Activated naive CD4-positive, alpha-beta T cell treated with anti-CD3 and anti-CD28 coated beads for 36 hours (primary cell): ENCODE measurements at regions not wholly inside any gene's neighbourhood (a gene's known extent, or its start where the extent isn't known, plus 50 kb on each side); places are given as distances from the start of the nearest gene placed in this dataset.

ENCODE experiments used
- CTCF ChIA-PET: fragments of 350-600 bp; sonication (Branson Sonifier 250); formaldehyde crosslinking; loops from one replicate; lab custom pipeline; 2021; ENCODE audit warnings: antibody characterized with exemption; lab: Charles Lee
- DNase-seq: peaks from one replicate; pipeline ENCODE4 v3.0.0-alpha.2; 2020
- H3K27ac Mint-ChIP-seq: one replicate; pipeline ENCODE4 v1.8.0; 2021; ENCODE audit warnings: mild to moderate bottlenecking, mixed read lengths
- H3K27me3 Mint-ChIP-seq: one replicate; pipeline ENCODE4 v1.8.0; 2021; ENCODE audit warnings: low read depth, mixed read lengths
- H3K36me3 Mint-ChIP-seq: one replicate; pipeline ENCODE4 v1.8.0; 2021; ENCODE audit warnings: low read depth, mixed read lengths
- H3K4me1 Mint-ChIP-seq: one replicate; pipeline ENCODE4 v1.8.0; 2021; ENCODE audit warnings: low read depth, mixed read lengths
- H3K4me3 Mint-ChIP-seq: one replicate; pipeline ENCODE4 v1.8.0; 2021; ENCODE audit warnings: mild to moderate bottlenecking, moderate library complexity, mixed read lengths
- H3K9me3 Mint-ChIP-seq: one replicate; pipeline ENCODE4 v1.8.0; 2021; ENCODE audit warnings: mixed read lengths
- intact Hi-C: fragments of 100-400 bp; cut with micrococcal nuclease; formaldehyde crosslinking; loops from one replicate; pipeline ENCODE4 v1.15.1; 2023

GRCh38 chr12:125657681-125658080 is 592.4 kb downstream of the AACS start:
- no peak overlapping the region for H3K27ac Mint-ChIP-seq
- DNase-seq, result no peak
- intact Hi-C loops, result no loop called here

GRCh38 chr12:125674554-125675338 is 609.5 kb downstream of the AACS start:
- Mint-ChIP-seq H3K9me3 (no peaks in the 10 kb centered on the region), H3K27me3 (no peaks in the 10 kb centered on the region), H3K36me3 (no peaks in the 10 kb centered on the region), H3K4me3 (no peak overlapping the region), H3K27ac (no peak overlapping the region), H3K4me1 (no peaks in the 10 kb centered on the region)
- DNase-seq, result no peak
- CTCF ChIA-PET, result no interaction called here
- intact Hi-C loops, result no loop called here

More at GRCh38 chr12:125657681-125658080, 592.4 kb downstream of the AACS start:
- H3K27me3 Mint-ChIP-seq, result no peaks in the 10 kb centered on the region
- H3K4me3 Mint-ChIP-seq, result no peak overlapping the region
- H3K36me3 Mint-ChIP-seq, result no peaks in the 10 kb centered on the region
- no peaks in the 10 kb centered on the region for H3K9me3 Mint-ChIP-seq
- CTCF ChIA-PET, result no interaction called here
- no peaks in the 10 kb centered on the region for H3K4me1 Mint-ChIP-seq

GRCh38 chr12:125676366-125676765 is 611.1 kb downstream of the AACS start:
- CTCF ChIA-PET, result no interaction called here
- Mint-ChIP-seq H3K4me3 (no peak overlapping the region), H3K36me3 (no peaks in the 10 kb centered on the region), H3K27ac (no peak overlapping the region), H3K9me3 (no peaks in the 10 kb centered on the region), H3K4me1 (no peaks in the 10 kb centered on the region), H3K27me3 (no peaks in the 10 kb centered on the region)
- no peak for DNase-seq
- intact Hi-C loops, result no loop called here

GRCh38 chr12:125677829-125678228 is 612.6 kb downstream of the AACS start:
- no peak for DNase-seq
- Mint-ChIP-seq H3K9me3 (no peaks in the 10 kb centered on the region), H3K4me3 (no peak overlapping the region), H3K36me3 (no peaks in the 10 kb centered on the region), H3K4me1 (no peaks in the 10 kb centered on the region), H3K27ac (no peak overlapping the region), H3K27me3 (no peaks in the 10 kb centered on the region)
- CTCF ChIA-PET, result no interaction called here
- intact Hi-C loops, result no loop called here

- Mint-ChIP-seq H3K9me3 (no peaks in the 10 kb centered on the region), H3K4me3 (no peak overlapping the region), H3K36me3 (no peaks in the 10 kb centered on the region), H3K27ac (no peak overlapping the region), H3K27me3 (no peaks in the 10 kb centered on the region), H3K4me1 (no peaks in the 10 kb centered on the region)
- no peak for DNase-seq
- CTCF ChIA-PET, result no interaction called here
- intact Hi-C loops, result no loop called here
Measured at GRCh38 chr12:125678589-125678993, 613.4 kb downstream of the AACS start.

- no peak overlapping the region for H3K4me3 Mint-ChIP-seq
- peaks cover 8% of the 10 kb centered on the region for H3K27me3 Mint-ChIP-seq
- peak; percentile 64 for DNase-seq
- no peaks in the 10 kb centered on the region for H3K9me3 Mint-ChIP-seq
- H3K4me1 Mint-ChIP-seq, result no peaks in the 10 kb centered on the region
- H3K27ac Mint-ChIP-seq, result no peak overlapping the region
- CTCF ChIA-PET, result interaction anchor here (0.6 kb wide), 1 partner anchor 185 kb away, joined by 3 read pairs; no protein-coding TSS in a partner anchor
- H3K36me3 Mint-ChIP-seq, result no peaks in the 10 kb centered on the region
- intact Hi-C loops, result loop anchor here (5.0 kb wide), 1 partner anchor 502 kb away; no protein-coding TSS in a partner anchor
Measured at GRCh38 chr12:125683748-125684381, 618.6 kb downstream of the AACS start.

- Mint-ChIP-seq H3K27ac (no peak overlapping the region), H3K27me3 (peaks cover 8% of the 10 kb centered on the region), H3K9me3 (no peaks in the 10 kb centered on the region), H3K36me3 (no peaks in the 10 kb centered on the region), H3K4me1 (no peaks in the 10 kb centered on the region), H3K4me3 (no peak overlapping the region)
- CTCF ChIA-PET, result no interaction called here
- no peak for DNase-seq
- intact Hi-C loops, result loop anchor here (5.0 kb wide), 1 partner anchor 503 kb away; no protein-coding TSS in a partner anchor
Measured at GRCh38 chr12:125684968-125685790, 619.9 kb downstream of the AACS start.

GRCh38 chr12:125685915-125686314 is 620.7 kb downstream of the AACS start:
- Mint-ChIP-seq H3K9me3 (no peaks in the 10 kb centered on the region), H3K4me1 (no peaks in the 10 kb centered on the region), H3K27me3 (peaks cover 8% of the 10 kb centered on the region), H3K27ac (no peak overlapping the region), H3K36me3 (no peaks in the 10 kb centered on the region), H3K4me3 (no peak overlapping the region)
- CTCF ChIA-PET, result no interaction called here
- intact Hi-C loops, result no loop called here
- no peak for DNase-seq

- Mint-ChIP-seq H3K27me3 (peaks cover 8% of the 10 kb centered on the region), H3K9me3 (no peaks in the 10 kb centered on the region), H3K27ac (no peak overlapping the region), H3K4me3 (no peak overlapping the region), H3K36me3 (no peaks in the 10 kb centered on the region), H3K4me1 (no peaks in the 10 kb centered on the region)
- CTCF ChIA-PET, result interaction anchor here (0.6 kb wide), 1 partner anchor 102 kb away, joined by 3 read pairs; no protein-coding TSS in a partner anchor
- intact Hi-C loops, result no loop called here
- DNase-seq, result no peak
Measured at GRCh38 chr12:125687403-125687802, 622.2 kb downstream of the AACS start.

- Mint-ChIP-seq H3K4me3 (no peak overlapping the region), H3K4me1 (no peaks in the 10 kb centered on the region), H3K36me3 (no peaks in the 10 kb centered on the region), H3K27me3 (peaks cover 8% of the 10 kb centered on the region), H3K27ac (no peak overlapping the region), H3K9me3 (no peaks in the 10 kb centered on the region)
- no peak for DNase-seq
- CTCF ChIA-PET, result interaction anchor here (0.6 kb wide), 1 partner anchor 102 kb away, joined by 3 read pairs; no protein-coding TSS in a partner anchor
- intact Hi-C loops, result no loop called here
Measured at GRCh38 chr12:125687820-125688219, 622.6 kb downstream of the AACS start.

GRCh38 chr12:125688223-125688622 is 623.0 kb downstream of the AACS start:
- peaks cover 8% of the 10 kb centered on the region for H3K27me3 Mint-ChIP-seq
- intact Hi-C loops, result no loop called here
- H3K27ac Mint-ChIP-seq, result no peak overlapping the region
- no peaks in the 10 kb centered on the region for H3K4me1 Mint-ChIP-seq
- no peak overlapping the region for H3K4me3 Mint-ChIP-seq
- no peak for DNase-seq
- no peaks in the 10 kb centered on the region for H3K36me3 Mint-ChIP-seq
- no peaks in the 10 kb centered on the region for H3K9me3 Mint-ChIP-seq
- CTCF ChIA-PET, result interaction anchor here (0.6 kb wide), 1 partner anchor 102 kb away, joined by 3 read pairs; no protein-coding TSS in a partner anchor

GRCh38 chr12:125688881-125689280 is 623.6 kb downstream of the AACS start:
- CTCF ChIA-PET, result no interaction called here
- Mint-ChIP-seq H3K9me3 (no peaks in the 10 kb centered on the region), H3K27me3 (peaks cover 8% of the 10 kb centered on the region), H3K4me3 (no peak overlapping the region), H3K27ac (no peak overlapping the region), H3K36me3 (no peaks in the 10 kb centered on the region), H3K4me1 (no peaks in the 10 kb centered on the region)
- DNase-seq, result no peak
- intact Hi-C loops, result no loop called here
